CD4-positive, alpha-beta T cell (primary cell): ENCODE measurements at regions not wholly inside any gene's neighbourhood (a gene's known extent, or its start where the extent isn't known, plus 50 kb on each side); places are given as distances from the start of the nearest gene placed in this dataset.

Source experiments
- ATAC-seq: fragments of 200-7000 bp; cut with Tn5 transposase; one replicate; pipeline ENCODE4 v1.10.0; 2022; ENCODE audit warnings: mild to moderate bottlenecking; ENCODE audit not compliant: poor library complexity
- CTCF ChIA-PET: fragments of 350-600 bp; sonication (Branson Sonifier 250); formaldehyde crosslinking; loops from one replicate; lab custom pipeline; 2021; ENCODE audit warnings: antibody characterized with exemption, inconsistent platforms; lab: Charles Lee
- POLR2A ChIA-PET: fragments of 350-600 bp; sonication (Branson Sonifier 250); formaldehyde crosslinking; loops from one replicate; lab custom pipeline; 2021; ENCODE audit warnings: antibody characterized with exemption, inconsistent platforms; lab: Charles Lee
- DNase-seq, 14 experiments: peaks; one replicate each; pipeline ENCODE4 v3.0.0-alpha.2; 2013 to 2020; ENCODE audit warnings: mixed read lengths in 2 of 14
- H3K27ac ChIP-seq, 2 donors: one replicate each; pipeline versions ENCODE4 v1.5.1 to v1.7.0; 2013; ENCODE audit warnings: low read length in 2 of 2, low read depth in 1 of 2, mild to moderate bottlenecking in 1 of 2
- H3K27me3 ChIP-seq, 2 experiments: 1 replicate in 1 of 2; 2 replicates in 1 of 2; pipeline versions ENCODE4 v1.6.1 to v1.7.0; 2013; ENCODE audit warnings: low read length in 2 of 2, control low read depth in 1 of 2, mild to moderate bottlenecking in 1 of 2, moderate library complexity in 1 of 2; ENCODE audit not compliant: insufficient read depth in 2 of 2, control insufficient read depth in 1 of 2
- H3K36me3 ChIP-seq: one replicate; pipeline ENCODE4 v1.6.1; 2013; ENCODE audit warnings: low read length, control low read depth; ENCODE audit not compliant: insufficient read depth
- H3K4me1 ChIP-seq: one replicate; pipeline ENCODE4 v1.6.1; 2013; ENCODE audit warnings: low read length, control low read depth; ENCODE audit not compliant: insufficient read depth
- H3K4me3 ChIP-seq: one replicate; pipeline ENCODE4 v1.5.1; 2013; ENCODE audit warnings: mild to moderate bottlenecking, low read length, moderate library complexity
- H3K9me3 ChIP-seq, 2 experiments: 1 replicate in 1 of 2; 2 replicates in 1 of 2; pipeline versions ENCODE4 v1.6.1 to v1.7.0; 2013; ENCODE audit warnings: low read length in 2 of 2, mild to moderate bottlenecking in 2 of 2, control low read depth in 1 of 2, moderate library complexity in 1 of 2; ENCODE audit not compliant: control insufficient read depth in 1 of 2, insufficient read depth in 1 of 2
- H3K27ac Mint-ChIP-seq: one replicate; pipeline ENCODE4 v1.8.0; 2020; ENCODE audit warnings: mixed read lengths
- H3K27me3 Mint-ChIP-seq: one replicate; pipeline ENCODE4 v1.8.0; 2021; ENCODE audit warnings: mixed read lengths
- H3K36me3 Mint-ChIP-seq: one replicate; pipeline ENCODE4 v1.8.0; 2021; ENCODE audit warnings: low read depth, mixed read lengths
- H3K4me1 Mint-ChIP-seq: one replicate; pipeline ENCODE4 v1.8.0; 2021; ENCODE audit warnings: low read depth, mixed read lengths
- H3K4me3 Mint-ChIP-seq: one replicate; pipeline ENCODE4 v1.8.0; 2020; ENCODE audit warnings: mild to moderate bottlenecking, mixed read lengths
- H3K9me3 Mint-ChIP-seq: one replicate; pipeline ENCODE4 v1.8.0; 2020; ENCODE audit warnings: mixed read lengths
- intact Hi-C, 2 experiments: fragments of 100-400 bp; cut with DNase I in 1 of 2; cut with micrococcal nuclease in 1 of 2; formaldehyde crosslinking; loops; one replicate each; pipeline versions ENCODE4 v1.15.1 to v1.9.0; 2023 to 2025; cut with DNase I, micrococcal nuclease
- TF ChIP-seq, protein P1 (sequence below): fragments of 200-600 bp; IDR thresholded peaks from one replicate; pipeline ENCODE4 v1.8.0; 2022; ENCODE audit warnings: antibody characterized with exemption, mild to moderate bottlenecking

DNA sequence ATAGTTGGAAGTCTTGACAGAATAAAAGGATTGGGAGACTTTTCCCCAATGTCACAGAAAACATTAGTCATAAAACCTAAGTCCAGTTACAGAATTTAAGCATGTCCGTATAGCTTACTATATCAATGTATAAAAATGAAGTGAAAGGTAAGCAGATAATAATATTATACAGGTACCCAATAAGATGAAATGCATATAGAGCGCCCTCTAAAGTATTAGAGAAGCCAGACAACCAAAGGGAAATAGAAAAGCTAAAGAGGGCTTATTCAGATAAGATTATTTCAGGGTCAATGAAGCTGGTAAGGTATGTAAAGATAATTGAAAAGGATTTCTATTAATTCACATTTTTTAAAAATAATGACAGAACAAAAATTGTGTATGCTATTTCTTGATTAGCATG, 947.7 kb upstream of the MAP3K7 start:
- Mint-ChIP-seq H3K36me3 (no peaks in the 10 kb centered on the region), H3K27ac (no peak overlapping the region), H3K27me3 (no peaks in the 10 kb centered on the region), H3K4me1 (no peaks in the 10 kb centered on the region), H3K4me3 (no peak overlapping the region), H3K9me3 (peaks cover 2% of the 10 kb centered on the region)
- H3K27ac ChIP-seq, result no peak overlapping the region
- TF ChIP-seq, protein P1, sequence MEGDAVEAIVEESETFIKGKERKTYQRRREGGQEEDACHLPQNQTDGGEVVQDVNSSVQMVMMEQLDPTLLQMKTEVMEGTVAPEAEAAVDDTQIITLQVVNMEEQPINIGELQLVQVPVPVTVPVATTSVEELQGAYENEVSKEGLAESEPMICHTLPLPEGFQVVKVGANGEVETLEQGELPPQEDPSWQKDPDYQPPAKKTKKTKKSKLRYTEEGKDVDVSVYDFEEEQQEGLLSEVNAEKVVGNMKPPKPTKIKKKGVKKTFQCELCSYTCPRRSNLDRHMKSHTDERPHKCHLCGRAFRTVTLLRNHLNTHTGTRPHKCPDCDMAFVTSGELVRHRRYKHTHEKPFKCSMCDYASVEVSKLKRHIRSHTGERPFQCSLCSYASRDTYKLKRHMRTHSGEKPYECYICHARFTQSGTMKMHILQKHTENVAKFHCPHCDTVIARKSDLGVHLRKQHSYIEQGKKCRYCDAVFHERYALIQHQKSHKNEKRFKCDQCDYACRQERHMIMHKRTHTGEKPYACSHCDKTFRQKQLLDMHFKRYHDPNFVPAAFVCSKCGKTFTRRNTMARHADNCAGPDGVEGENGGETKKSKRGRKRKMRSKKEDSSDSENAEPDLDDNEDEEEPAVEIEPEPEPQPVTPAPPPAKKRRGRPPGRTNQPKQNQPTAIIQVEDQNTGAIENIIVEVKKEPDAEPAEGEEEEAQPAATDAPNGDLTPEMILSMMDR, result no peak
- no peaks in the 10 kb centered on the region for H3K36me3 ChIP-seq
- intact Hi-C loops, result no loop called here
- H3K4me3 ChIP-seq, result no peak overlapping the region
- H3K4me1 ChIP-seq, result no peaks in the 10 kb centered on the region
- DNase-seq, result no peak
- POLR2A ChIA-PET, result no interaction called here
- ATAC-seq, result no peak
- CTCF ChIA-PET, result no interaction called here
- H3K27me3 ChIP-seq, result no peaks in the 10 kb centered on the region
- peaks cover 0 to 3% of the 10 kb centered on the region in 2 experiments for H3K9me3 ChIP-seq

DNA sequence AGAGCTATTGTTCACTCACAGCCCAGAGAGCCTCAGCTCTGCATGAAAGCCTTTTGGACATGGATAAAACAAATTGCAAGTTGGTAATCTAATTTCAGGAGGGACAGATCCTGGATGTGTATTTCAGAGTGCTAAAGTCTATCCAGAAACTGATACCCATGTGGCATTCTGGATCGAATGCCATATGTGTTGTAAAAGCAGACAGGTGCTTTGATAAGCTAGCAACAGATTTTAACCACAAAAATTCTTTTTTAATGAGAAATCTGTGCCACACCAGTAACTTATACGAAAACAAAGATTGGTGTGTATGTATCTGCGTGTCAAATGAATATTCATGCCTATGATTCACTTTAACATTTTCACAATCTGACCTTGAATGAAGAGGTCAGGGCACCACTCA, 936.6 kb upstream of the MAP3K7 start:
- no peak overlapping the region for H3K27ac ChIP-seq
- no peak overlapping the region for H3K4me3 ChIP-seq
- DNase-seq, result no peak
- Mint-ChIP-seq H3K27me3 (no peaks in the 10 kb centered on the region), H3K4me1 (no peaks in the 10 kb centered on the region), H3K9me3 (no peaks in the 10 kb centered on the region), H3K36me3 (no peaks in the 10 kb centered on the region), H3K4me3 (no peak overlapping the region), H3K27ac (no peak overlapping the region)
- TF ChIP-seq, protein P1, result no peak
- ChIA-PET CTCF (no interaction called here), POLR2A (no interaction called here)
- no peaks in the 10 kb centered on the region for H3K4me1 ChIP-seq
- no peaks in the 10 kb centered on the region for H3K27me3 ChIP-seq
- ATAC-seq, result no peak
- intact Hi-C loops, result no loop called here
- no peaks in the 10 kb centered on the region for H3K9me3 ChIP-seq
- H3K36me3 ChIP-seq, result no peaks in the 10 kb centered on the region

DNA sequence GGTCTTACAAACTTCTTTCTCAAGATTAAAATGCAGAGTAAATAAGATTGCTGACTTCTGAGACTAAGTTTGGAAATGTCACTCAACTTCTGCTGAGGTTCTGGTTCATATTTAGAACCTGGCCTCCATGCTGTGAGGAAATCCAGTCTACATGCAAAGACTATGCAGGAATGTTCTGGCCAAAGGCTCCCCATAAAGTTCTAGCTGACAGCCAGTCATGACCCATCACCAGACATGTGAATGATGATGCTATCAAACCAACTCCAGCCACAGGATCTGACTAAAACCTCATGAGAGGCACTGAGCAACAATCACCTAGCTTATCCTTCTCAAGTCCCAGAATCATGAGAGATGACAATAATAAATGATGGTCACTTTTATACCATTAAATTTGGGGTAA, 935.1 kb upstream of the MAP3K7 start:
- H3K36me3 Mint-ChIP-seq, result no peaks in the 10 kb centered on the region
- Histone ChIP-seq H3K4me3 (no peak overlapping the region), H3K4me1 (no peaks in the 10 kb centered on the region), H3K36me3 (no peaks in the 10 kb centered on the region), H3K27me3 (no peaks in the 10 kb centered on the region), H3K27ac (no peak overlapping the region), H3K9me3 (no peaks in the 10 kb centered on the region)
- CTCF ChIA-PET, result no interaction called here
- DNase-seq (no peak), ATAC-seq (no peak)
- POLR2A ChIA-PET, result no interaction called here
- intact Hi-C loops, result no loop called here
- H3K9me3 Mint-ChIP-seq, result no peaks in the 10 kb centered on the region
- H3K27ac Mint-ChIP-seq, result no peak overlapping the region
- H3K4me1 Mint-ChIP-seq, result no peaks in the 10 kb centered on the region
- TF ChIP-seq, protein P1, result no peak
- H3K4me3 Mint-ChIP-seq, result no peak overlapping the region
- no peaks in the 10 kb centered on the region for H3K27me3 Mint-ChIP-seq
